Suppressor macrophage treated with lipopolysaccharide for 1 hour (primary cell): ENCODE measurements at regions not wholly inside any gene's neighbourhood (a gene's known extent, or its start where the extent isn't known, plus 50 kb on each side); places are given as distances from the start of the nearest gene placed in this dataset.
"Not testable (repeated sequence)": the region's sequence is repeated elsewhere in the genome, so short reads cannot be mapped to it uniquely, and the experiment has no call there.

ENCODE experiments used
- DNase-seq, 3 donors: peaks; one replicate each; pipeline ENCODE4 v3.0.0-alpha.2; 2020 to 2022

DNA sequence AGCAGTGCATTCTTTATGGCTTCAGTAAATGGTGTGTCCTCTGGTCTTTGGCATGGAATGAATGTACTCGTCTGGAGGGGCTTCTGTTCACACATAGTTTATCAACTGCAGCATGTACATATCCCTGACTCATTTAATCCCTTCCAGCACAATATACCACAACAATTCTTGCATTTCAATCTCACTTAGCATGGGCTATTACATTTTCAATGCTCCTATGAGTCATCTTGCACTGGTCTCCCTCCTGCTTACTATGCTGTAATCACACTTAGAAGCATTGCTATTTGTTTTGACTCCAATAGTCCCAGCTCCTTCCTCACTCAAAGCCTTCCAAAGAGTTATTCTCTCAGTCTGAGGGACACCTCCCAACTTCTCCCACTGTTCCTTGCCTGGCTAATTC is 180.9 kb upstream of the NUDT10 start:
- DNase-seq, result no peak

DNA sequence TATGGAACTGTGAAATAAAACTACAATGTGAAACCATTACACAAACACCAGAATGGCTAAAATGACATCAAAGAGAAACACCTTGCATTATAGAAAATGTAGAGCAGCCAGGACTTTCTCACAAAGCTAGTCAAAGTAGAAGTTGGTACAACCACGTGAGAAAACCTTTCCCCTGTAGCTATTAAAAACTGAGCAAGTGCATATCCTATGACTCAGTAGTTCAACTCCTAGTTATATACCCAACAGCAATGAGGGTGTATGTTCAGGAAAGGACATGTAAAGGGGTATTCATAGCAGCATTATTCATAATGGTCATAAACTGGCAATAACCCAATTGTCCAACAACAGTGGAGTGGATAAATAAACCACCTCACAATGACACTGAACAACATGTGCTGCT is 177.5 kb upstream of the NUDT10 start:
- no peak for DNase-seq

DNA sequence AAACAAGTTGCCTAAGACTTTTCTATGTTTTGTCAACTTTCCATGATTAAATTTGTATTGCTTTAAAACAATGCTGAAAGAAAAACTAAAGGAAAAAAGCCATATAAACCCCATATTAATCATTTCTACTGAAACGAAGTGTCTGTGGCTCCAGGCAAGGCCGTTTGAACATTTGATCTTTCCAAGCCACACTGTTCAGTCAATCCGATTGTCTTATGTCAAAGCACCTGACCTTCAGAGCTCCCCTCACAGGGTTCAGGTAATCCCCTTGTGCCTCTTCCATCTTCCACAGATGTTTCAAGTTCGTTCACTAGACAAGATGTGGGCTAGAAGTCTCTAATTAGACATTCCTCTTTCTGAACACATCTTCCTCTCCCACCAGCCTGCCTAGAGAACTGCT is 177.1 kb upstream of the NUDT10 start:
- DNase-seq, result no peak

DNA sequence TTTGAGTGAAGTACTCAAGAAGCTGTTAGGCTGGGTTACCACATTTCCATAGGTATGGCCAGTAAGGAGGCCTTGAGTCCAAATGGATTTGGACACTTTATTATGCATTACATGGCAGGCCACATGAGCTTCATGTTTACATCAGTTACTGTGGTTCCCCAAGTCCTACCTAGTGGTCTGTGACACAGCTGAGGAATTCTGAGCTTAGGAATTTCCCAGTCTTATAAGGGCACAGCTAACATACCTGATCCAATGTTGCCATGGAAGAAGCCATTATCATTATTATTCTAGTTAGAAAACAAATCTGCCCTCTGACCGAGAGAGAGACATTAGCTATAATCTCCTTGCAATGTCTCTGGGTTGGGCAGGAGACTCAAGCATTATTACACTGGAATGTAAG is 174.4 kb upstream of the NUDT10 start:
- DNase-seq, result no peak

DNA sequence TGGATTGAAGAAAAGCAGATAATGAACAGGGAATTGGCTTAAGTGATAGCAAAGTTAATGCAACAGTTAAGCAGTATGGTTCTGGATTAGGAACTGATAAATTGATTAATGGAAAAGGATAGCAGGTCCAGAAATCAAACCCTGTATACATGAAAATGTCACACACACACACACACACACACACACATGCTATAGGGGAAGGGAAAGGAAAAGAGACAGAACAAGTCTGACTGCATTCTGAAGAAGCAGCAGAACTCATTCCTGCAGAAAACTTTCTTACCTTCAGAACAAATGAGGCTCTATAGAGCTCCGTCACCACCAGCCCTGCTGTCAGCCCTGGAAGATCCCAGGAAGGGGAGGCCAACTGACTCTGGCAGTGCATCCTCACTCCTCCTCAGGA is 173.2 kb upstream of the NUDT10 start:
- DNase-seq, result not testable (repeated sequence)

DNA sequence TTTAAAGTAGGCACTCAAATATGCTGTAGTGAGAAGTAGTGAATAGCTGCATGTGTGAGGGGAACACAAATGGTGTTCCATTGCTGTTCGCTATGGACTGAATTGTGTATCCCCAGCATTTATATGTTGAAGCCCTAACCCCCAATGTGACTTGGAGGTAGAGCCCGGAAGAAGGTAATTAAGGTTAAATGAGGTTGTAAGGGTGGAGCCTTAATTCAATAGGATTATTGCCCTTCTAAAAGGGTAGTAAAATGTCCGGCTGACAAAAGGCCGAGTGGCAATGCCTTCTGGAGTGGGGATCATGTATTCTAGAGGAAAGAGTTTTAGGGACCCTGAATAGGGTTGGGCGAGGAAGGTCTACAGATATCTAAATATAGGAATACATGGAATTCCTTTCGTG is 168.9 kb upstream of the NUDT10 start:
- DNase-seq, result no peak

DNA sequence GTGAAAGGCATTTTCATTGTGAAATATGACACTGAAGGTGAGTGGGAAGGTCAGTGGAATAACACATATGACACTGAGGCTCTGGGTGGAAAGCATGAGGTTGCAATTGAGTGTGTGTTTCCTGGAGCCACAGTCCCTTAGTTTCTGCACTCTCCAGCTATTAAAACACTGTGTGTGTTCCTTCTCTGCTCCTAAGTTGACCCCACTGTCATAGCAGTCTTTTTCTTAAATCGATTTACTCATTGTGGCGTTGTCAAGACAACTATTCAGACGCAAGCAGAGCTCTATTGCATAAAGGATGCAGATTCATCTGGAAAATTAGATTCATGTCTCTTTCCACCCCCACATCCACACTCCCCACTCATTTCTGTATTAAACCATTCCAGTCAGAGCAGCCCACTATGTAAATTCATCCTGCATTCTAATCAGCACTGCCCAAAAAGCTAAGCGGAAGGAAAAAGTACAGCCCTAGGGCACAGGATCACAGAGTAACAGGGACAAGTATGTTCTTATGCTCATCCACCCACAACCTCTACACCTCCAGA is 154.2 kb upstream of the NUDT10 start:
- DNase-seq, result not testable (repeated sequence)

DNA sequence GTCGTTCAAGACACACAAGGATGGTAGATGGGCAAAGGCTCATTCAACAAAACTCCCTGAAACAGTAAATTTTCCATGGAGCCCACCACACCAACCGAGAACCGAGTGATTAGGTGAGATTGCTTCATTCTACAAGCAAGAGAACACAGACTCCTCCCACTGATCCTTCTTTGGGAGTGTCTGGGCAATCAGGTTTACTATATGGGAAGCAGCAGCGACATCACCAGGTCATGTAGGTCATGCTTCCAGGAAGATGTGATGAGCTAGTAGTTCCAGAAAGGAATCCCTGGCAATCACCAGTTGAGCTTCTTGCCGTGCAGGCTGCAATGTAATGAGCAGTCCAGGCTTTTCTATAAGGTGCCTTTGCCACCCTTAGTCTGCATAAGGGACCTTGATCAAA is 152.8 kb upstream of the NUDT10 start:
- not testable (repeated sequence) for DNase-seq

DNA sequence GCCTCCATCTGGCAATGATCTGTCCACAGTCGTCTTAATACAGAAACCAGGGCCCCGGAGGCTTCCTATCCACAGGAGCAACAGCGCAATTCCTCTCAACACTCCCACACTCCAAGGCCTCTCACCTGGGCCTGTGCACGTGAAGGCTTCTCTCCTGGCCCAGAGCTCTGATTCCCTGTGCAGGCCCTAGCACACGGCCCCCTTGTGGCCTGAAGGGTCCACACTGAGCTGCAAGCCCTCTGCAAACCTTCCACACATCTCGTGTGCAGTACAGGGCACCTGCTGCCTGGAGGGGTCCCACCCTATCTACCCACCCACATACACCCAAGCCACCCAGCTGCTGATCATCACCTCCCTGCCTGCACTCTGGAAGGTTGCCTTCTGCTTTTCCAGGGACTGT is 150.1 kb upstream of the NUDT10 start:
- no peak for DNase-seq

DNA sequence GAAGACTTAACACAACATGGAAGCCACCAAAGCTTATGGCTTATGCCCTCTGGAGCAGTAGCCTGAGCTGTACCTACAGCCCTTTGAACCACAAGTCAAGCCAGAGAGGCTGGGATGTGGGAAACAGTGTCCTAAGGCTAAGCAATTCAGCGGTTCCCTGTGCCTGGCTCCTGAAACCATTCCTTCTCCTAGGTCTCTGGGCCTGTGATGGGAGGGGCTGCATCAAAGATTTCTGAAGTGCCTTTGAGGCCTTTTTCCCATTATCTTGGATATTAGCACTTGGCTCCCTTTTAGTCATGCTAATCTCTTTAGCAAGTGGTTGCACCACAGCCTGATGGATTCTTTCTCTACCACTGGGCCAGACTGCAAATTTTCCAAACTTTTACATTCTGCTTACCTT is 140.5 kb upstream of the NUDT10 start:
- no peak for DNase-seq

DNA sequence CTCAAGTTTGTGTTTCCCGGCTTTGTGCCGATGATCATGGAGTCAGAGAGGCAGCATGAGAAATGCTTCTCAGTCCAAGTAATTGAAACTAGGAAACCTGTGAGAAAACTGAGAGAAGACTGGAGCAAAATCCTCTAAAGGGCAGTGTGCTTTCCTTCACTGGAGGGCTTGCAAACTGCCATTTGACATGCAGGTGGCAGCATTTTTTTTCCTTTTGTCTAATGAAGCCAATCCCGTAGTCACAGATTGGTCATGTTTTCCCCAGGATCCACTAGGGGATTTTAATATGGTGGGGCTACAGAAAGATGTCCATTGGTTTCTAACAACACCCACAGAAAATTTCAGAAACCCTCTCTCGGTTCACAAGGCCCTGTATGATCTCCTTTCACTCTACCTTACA is 117.4 kb upstream of the NUDT10 start:
- no peak for DNase-seq

DNA sequence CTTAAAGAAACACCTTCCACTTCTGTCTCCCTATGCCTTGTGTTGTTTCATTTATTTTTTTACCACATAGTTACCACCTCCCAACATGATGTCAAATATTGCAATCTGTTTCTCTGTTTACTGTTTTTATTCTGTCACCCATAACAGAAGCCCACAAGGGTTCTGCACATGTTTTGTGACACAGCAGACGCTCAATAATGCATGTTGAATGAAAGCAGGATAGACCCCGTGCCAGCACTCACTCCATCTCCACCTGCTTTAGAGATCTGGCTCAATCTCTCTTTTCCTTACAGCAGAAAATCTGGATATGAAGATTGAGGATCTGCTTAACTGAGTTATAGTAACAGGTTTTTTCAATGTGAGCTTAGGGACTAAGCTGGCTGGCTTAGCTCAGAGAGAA is 116.8 kb upstream of the NUDT10 start:
- no peak for DNase-seq

DNA sequence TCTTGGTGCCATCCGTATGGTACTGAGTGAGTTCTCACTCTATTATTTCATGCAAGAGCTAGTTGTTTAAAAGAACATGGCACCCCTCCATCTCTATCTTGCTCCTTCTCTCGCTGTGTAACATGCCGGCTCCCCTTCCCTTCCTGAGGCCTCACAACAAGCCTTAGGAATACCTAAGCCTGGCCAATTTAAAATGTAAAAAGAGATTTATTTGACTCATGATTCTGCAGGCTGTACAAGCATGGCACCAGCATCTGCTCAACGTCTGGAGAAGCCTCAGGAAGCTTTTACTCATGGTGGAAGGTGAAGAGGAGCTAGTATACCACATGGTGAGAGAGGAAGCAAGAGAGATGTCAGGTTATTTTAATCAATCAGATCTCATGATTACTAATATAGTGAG is 90.4 kb upstream of the NUDT10 start:
- no peak for DNase-seq

DNA sequence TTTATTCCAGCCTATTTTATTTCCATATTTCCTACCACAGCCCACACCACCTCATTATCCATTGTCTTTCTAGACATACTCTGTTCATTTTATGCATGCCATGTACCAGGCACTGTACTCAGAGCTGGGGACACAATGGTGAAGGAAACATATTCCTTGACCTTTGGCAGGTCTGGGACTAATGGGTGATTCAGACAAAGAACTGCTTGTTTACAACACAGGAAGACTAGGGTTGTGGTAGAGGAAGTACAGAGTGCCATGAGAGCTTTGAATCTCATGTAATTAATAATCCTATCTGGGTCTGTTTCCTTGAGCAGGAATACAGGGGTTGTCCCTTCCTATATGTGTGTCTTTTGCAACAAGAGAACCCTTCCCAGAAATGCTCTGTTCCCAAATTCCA is 75.1 kb upstream of the NUDT10 start:
- DNase-seq, result no peak

DNA sequence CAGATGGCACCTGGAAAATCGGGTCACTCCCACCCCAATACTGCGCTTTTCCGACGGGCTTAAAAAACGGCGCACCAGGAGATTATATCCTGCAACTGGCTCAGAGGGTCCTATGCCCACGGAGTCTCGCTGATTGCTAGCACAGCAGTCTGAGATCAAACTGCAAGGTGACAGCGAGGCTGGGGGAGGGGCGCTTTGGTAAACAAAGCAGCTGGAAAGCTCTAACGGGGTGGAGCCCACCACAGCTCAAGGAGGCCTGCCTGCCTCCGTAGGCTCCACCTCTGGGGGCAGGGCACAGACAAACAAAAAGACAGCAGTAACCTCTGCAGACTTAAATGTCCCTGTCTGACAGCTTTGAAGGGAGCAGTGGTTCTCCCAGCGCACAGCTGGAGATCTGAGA is 70.4 kb upstream of the NUDT10 start:
- DNase-seq, result not testable (repeated sequence)

DNA sequence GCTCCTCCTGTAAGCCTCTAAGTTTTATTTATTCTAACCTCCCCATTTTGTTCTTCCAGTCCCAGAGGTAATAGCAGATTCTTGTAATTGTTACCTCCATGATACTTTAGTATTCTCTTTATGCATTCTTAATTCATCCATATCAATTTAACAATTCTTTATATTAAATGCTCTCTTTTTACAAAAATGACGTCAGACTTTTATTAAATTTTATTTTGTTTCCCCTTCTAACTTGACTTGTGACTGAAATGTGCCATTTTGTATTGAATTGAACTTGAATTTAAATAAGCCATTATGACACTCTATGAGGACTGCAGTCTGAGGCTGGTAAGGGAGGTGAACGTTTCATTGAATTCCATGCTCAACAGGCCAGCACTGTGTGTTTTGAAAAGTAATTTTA is 60.0 kb upstream of the NUDT10 start:
- DNase-seq, result no peak

DNA sequence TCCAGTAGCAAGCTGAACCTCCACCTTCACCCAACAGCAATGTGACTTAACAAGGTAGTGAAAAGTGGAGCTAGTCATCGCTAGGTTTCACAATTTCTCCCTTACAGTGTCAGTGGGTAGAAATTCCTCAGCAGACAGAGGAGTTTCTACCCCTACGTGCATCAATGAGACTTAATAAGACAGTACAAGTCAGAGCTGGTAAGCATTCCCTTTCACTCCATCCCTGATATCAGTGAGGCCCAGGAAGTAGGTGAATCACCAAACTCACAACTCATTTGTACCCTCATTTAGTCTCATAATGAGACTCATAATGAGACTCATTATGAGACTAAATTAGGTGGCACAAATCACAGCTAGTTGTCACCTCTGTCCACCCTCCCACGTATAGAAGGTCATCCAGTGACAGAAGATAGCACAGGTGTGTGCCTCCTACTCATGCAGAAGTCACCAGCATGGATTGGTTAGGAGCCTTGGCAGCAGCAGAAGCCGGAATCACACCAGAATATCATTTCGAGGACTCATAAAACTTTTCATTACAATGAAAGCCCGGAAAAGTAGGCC is 50.8 kb upstream of the NUDT10 start:
- DNase-seq, result no peak
